ENCODE measurements at regions not wholly inside any gene's neighbourhood (a gene's known extent, or its start where the extent isn't known, plus 50 kb on each side); places are given as distances from the start of the nearest gene placed in this dataset.

DNA sequence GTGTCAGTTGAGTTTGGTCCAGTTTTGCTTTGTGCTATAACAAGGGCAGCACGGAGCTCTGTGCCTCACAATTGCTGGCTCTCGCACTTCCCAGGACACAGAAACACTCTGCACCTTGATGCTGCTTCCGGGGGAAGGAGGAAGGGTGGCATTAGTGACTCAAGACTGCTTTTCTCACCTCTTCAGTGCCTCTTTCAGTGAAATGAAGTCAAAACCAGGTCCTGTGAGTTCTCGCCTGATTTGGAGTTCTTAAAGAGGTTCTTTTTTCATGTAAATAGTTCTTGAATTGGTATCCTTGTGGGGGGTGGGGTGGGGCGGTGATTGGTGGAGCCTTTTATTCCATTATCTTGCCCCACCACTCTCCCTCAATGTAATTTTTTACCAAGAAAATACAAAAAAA is 91.5 kb upstream of the MYT1L start:
- no peak overlapping the region for H3K4me3 ChIP-seq (ENCODE audit: low read depth, low read length)
- DNase-seq (ENCODE audit: low read depth): no peak
- TF ChIP-seq, protein P1, sequence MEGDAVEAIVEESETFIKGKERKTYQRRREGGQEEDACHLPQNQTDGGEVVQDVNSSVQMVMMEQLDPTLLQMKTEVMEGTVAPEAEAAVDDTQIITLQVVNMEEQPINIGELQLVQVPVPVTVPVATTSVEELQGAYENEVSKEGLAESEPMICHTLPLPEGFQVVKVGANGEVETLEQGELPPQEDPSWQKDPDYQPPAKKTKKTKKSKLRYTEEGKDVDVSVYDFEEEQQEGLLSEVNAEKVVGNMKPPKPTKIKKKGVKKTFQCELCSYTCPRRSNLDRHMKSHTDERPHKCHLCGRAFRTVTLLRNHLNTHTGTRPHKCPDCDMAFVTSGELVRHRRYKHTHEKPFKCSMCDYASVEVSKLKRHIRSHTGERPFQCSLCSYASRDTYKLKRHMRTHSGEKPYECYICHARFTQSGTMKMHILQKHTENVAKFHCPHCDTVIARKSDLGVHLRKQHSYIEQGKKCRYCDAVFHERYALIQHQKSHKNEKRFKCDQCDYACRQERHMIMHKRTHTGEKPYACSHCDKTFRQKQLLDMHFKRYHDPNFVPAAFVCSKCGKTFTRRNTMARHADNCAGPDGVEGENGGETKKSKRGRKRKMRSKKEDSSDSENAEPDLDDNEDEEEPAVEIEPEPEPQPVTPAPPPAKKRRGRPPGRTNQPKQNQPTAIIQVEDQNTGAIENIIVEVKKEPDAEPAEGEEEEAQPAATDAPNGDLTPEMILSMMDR (conservative IDR thresholded peaks at IDR 0.05; ENCODE audit: low read depth, low read length): no peak

DNA sequence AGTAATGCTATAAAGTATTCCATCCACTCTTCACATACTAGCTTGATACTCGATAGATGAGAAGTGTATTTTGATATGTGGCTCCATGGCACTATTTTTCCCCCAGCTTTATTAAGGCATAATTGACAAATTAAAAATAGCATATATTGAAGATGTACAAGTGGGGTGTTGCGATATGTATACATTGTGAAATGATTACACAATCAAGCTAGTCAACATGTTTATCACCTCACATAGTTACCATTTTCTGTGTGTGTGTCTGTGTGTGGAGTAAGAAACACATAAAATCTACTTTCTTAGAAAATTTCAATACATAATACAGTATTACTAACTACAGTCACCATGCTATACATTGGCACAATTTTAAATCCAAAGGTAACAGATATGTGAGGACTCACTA is 82.5 kb upstream of the MYT1L start:
- no peak overlapping the region for H3K4me3 ChIP-seq (ENCODE audit: low read depth, low read length)
- TF ChIP-seq, protein P1 (conservative IDR thresholded peaks at IDR 0.05; ENCODE audit: low read depth, low read length): no peak
- DNase-seq (ENCODE audit: low read depth): no peak

DNA sequence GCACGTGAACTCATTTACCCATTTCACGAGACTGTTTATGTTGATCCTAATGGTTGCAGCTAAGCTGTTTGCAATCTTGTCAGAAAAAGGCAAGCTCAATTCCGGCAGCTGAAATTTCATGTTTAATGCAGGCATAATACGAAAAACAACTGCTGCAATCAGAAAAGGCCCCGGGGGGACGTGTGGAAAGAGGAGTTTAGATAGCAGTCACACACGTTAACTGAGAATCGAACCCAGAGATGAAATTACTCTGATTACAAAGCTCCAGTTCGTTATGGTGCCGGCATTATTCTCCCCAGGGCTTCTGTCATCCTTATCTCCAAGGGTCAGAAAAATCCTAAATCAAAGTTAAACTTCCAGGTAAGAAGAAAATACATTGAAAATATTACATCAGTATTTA is 79.9 kb upstream of the MYT1L start:
- no peak for DNase-seq (ENCODE audit: low read depth)
- H3K4me3 ChIP-seq (ENCODE audit: low read depth, low read length): no peak overlapping the region
- TF ChIP-seq, protein P1 (conservative IDR thresholded peaks at IDR 0.05; ENCODE audit: low read depth, low read length): no peak

DNA sequence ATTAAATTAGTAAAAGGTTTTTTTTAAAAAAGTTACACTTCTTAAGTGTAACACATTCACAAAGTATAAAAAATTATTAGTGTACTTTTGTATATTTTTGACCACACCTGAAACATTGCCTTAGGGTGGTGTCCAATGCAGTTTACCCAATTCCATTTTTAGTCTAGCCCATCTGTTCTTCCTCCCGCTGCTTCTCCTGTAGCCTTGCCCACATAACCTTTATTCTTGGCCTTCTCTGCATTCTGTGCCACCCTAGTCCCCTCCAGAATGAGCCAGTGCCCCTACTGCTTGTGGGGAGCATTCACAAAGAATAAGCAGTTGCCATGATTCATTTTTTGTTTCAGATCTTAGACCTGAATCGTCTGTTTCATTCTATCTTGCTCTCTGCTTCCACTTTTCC is 78.4 kb upstream of the MYT1L start:
- TF ChIP-seq, protein P1 (conservative IDR thresholded peaks at IDR 0.05; ENCODE audit: low read depth, low read length): no peak

DNA sequence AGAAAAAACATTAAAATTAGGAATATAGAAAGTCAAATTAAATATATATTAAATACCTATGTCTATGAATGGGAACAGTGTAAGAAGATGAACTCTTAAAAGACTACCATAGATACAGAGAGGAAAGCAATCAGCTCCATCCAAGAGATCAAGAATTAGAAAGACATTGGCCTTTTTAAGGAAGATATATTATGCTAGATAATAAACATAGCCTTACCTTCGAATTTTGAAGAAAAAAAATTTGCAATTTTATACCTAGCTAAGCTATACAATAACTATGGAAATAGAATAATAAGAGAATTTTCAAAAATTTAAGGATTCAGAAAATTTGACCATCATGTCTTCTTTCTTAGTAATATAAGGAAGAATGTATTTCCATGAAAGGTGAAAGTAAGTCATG is 74.7 kb upstream of the MYT1L start:
- no peak overlapping the region for H3K4me3 ChIP-seq (ENCODE audit: low read depth, low read length)
- TF ChIP-seq, protein P1 (conservative IDR thresholded peaks at IDR 0.05; ENCODE audit: low read depth, low read length): no peak

More for the DNA sequence above, 78.4 kb upstream of the MYT1L start:
- no peak for DNase-seq (ENCODE audit: low read depth)
- H3K4me3 ChIP-seq (ENCODE audit: low read depth, low read length): no peak overlapping the region

DNA sequence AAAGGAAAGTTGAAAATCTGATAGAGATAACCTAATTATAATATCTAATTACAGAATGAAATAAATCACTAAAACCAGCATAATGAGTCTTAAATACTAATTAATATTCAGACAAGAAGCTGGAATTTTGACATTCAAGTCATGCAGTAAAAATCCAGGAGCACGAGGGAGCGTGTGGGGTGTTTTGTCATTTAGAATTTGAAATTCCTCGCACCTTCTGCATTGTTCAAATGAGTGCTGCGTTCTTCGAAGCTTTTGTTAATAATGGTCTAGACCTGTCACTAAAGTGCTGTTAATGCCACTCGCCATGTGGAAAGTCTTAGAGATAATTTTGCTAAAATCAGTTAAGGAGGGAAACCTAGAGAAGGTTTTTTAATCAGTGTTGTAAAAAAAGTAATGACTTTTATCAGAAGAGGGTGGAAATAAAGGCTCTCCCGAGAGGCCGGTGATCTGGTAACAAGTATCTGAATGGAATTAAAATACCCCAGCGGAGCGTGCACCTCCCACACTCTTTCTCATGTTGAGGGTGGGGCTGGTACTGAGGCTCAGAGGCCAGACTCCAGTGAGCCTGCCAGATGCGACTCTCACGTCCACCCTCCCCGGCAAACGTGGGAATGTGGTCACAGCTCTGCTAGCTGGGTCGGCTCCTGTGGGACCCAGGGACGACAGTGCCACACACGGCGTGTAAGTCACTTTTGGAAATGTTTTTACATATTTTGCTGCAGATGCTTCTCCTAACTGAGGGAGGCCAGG is 69.4 kb upstream of the MYT1L start:
- H3K4me3 ChIP-seq (ENCODE audit: low read depth, low read length): no peak overlapping the region
- TF ChIP-seq, protein P1 (conservative IDR thresholded peaks at IDR 0.05; ENCODE audit: low read depth, low read length): no peak
- no peak for DNase-seq (ENCODE audit: low read depth)

More for the DNA sequence above, 74.7 kb upstream of the MYT1L start:
- DNase-seq (ENCODE audit: low read depth): no peak

DNA sequence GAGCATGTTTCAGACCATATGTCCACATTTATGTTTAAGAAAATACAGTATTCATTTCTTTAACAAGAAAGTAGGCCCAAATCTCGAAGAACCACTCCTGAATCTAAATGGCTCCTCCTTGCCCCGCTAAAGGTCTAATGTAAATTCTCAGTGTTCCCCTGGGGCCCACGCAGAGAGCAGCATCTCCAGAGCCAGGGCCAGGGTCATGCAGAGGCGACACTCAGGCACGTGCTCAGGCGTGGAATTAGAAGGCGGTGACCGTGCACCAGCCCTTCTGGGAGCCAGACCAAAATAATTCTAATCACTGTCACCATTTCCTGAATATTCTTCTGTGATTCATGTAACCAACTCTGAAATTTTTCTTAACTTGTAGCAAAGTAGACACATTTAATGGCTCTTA is 68.3 kb upstream of the MYT1L start:
- TF ChIP-seq, protein P1 (conservative IDR thresholded peaks at IDR 0.05; ENCODE audit: low read depth, low read length): no peak
- no peak for DNase-seq (ENCODE audit: low read depth)
- H3K4me3 ChIP-seq (ENCODE audit: low read depth, low read length): no peak overlapping the region

All from choroid plexus epithelial cell (primary cell).